GM12872 (cell line): ENCODE measurements at regions not wholly inside any gene's neighbourhood (a gene's known extent, or its start where the extent isn't known, plus 50 kb on each side); places are given as distances from the start of the nearest gene placed in this dataset.

Source experiments
- CTCF ChIP-seq: IDR thresholded peaks from 3 replicates; pipeline ENCODE4 v1.5.1; 2011; ENCODE audit warnings: low read depth, mild to moderate bottlenecking, low read length, moderate library complexity; ENCODE audit not compliant: insufficient read depth

GRCh38 chr11:98115873-98116272 is 904.9 kb upstream of the CNTN5 start:
- no peak for TF ChIP-seq CTCF

DNA sequence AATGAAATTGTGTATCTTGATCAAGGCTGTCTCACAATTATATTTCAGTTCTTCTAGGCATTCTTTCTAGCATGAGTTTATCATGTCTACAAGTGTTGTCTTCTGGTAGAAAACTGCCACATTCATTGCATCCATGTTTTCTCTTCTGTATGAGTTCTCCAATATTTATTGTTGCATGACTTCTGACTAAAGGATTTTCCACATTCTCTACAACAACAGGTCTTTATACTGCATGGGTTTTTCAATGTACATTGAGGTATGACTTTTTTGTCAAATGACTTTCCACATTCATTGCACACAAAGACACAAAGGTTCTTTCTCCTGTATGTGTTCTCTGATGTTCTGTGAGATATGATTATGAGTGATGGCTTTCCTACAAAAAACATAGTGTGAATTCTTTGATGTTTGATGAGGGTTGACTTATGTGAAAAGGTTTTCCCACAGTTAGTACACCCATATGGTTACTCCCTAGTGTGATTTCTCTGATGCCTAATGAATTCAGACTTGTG is 890.6 kb upstream of the CNTN5 start:
- TF ChIP-seq CTCF = no peak

GRCh38 chr11:98136357-98136756 is 884.4 kb upstream of the CNTN5 start:
- TF ChIP-seq CTCF = no peak

DNA sequence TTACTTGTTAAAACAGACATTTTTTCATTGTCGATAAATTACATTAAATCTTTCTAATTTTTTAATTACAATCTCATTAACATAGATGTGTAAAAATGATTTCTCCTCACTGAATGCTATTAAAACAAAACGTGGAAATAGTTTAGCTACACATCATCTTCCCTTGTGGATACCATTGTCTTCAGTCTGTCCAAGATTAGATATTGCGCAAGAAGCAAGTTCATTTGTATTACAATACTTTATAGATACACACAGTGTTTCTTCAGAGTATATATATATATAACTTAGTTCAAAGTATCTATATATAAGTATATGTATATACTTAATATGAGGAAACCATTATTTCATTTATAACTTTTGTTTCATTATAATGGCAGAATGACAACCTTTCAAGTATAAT is 883.3 kb upstream of the CNTN5 start:
- TF ChIP-seq CTCF = no peak

DNA sequence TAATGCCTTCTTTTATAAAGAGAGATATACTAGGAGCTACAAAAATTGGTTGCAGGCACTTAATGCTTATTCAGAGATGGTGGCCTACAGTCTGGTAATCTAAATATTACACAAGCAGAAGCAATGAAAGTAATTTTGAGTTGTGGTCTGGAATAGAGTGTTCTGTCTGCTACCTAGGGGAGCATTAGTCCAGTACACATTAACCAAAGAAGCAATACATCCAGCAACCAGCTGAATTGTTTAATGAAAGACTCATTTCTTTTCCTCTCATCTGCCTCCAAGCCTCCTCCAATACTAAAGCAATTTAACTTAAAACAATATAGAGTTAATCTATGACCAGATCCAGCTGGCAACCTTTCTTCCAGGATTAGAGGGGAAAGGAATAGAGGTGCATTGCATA is 877.1 kb upstream of the CNTN5 start:
- TF ChIP-seq CTCF = no peak

GRCh38 chr11:98153752-98154151 is 867.0 kb upstream of the CNTN5 start:
- TF ChIP-seq CTCF = no peak

- TF ChIP-seq CTCF = no peak
Measured at GRCh38 chr11:98155696-98156095, 865.1 kb upstream of the CNTN5 start.

DNA sequence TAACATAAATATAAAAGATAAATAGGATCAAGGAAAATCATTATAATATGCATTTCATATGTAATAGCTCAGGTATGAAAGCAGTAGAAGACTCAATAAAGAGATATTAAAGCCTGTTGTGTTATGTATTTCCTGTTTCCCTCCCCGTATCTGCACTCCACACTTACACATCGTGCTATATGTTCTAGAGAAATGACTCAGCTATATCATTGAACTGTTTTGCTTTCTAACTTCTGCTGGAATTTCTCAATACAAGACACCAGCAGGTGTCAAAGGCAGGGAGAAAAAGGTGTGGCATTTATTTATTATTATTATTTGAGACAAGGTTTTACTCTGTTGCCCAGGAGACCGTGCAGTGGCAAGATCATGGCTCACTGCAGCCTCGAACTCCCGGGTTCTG is 842.8 kb upstream of the CNTN5 start:
- no peak for TF ChIP-seq CTCF
